CD4-positive, alpha-beta T cell treated with Interleukin-2 at 100 ng/mL for 4 hours (primary cell): ENCODE measurements at regions not wholly inside any gene's neighbourhood (a gene's known extent, or its start where the extent isn't known, plus 50 kb on each side); places are given as distances from the start of the nearest gene placed in this dataset.
"Not testable (repeated sequence)": the region's sequence is repeated elsewhere in the genome, so short reads cannot be mapped to it uniquely, and the experiment has no call there.

ENCODE experiments used
- DNase-seq: peaks from one replicate; pipeline ENCODE4 v3.0.0-alpha.2; 2020; ENCODE audit warnings: low spot score

- no peak for DNase-seq
Measured at GRCh38 chr1:57572016-57572415, 148.2 kb upstream of the DAB1 start.

GRCh38 chr1:57558066-57558465, 134.2 kb upstream of the DAB1 start:
- not testable (repeated sequence) for DNase-seq

GRCh38 chr1:57553666-57554065, 129.8 kb upstream of the DAB1 start:
- no peak for DNase-seq

- DNase-seq: no peak
Measured at GRCh38 chr1:57551476-57551875, 127.6 kb upstream of the DAB1 start.

- no peak for DNase-seq
Measured at GRCh38 chr1:57550092-57550491, 126.2 kb upstream of the DAB1 start.

- DNase-seq: no peak
Measured at GRCh38 chr1:57549300-57549699, 125.4 kb upstream of the DAB1 start.

- no peak for DNase-seq
Measured at GRCh38 chr1:57546549-57547330, 122.9 kb upstream of the DAB1 start.

GRCh38 chr1:57544345-57544744, 120.5 kb upstream of the DAB1 start:
- DNase-seq: no peak

GRCh38 chr1:57536749-57537423, 113.0 kb upstream of the DAB1 start:
- no peak for DNase-seq

GRCh38 chr1:57532299-57532698, 108.4 kb upstream of the DAB1 start:
- DNase-seq: no peak

GRCh38 chr1:57530911-57531260, 107.0 kb upstream of the DAB1 start:
- not testable (repeated sequence) for DNase-seq

- no peak for DNase-seq
Measured at GRCh38 chr1:57530206-57530910, 106.5 kb upstream of the DAB1 start.

- no peak for DNase-seq
Measured at GRCh38 chr1:57522575-57522974, 98.7 kb upstream of the DAB1 start.

- no peak for DNase-seq
Measured at GRCh38 chr1:57520743-57521515, 97.1 kb upstream of the DAB1 start.

- no peak for DNase-seq
Measured at GRCh38 chr1:57518496-57518895, 94.6 kb upstream of the DAB1 start.

- no peak for DNase-seq
Measured at GRCh38 chr1:57517587-57518374, 93.9 kb upstream of the DAB1 start.

- DNase-seq: no peak
Measured at GRCh38 chr1:57512386-57512785, 88.5 kb upstream of the DAB1 start.

- DNase-seq: no peak
Measured at GRCh38 chr1:57506941-57507340, 83.1 kb upstream of the DAB1 start.

- DNase-seq: no peak
Measured at GRCh38 chr1:57503337-57503736, 79.5 kb upstream of the DAB1 start.

GRCh38 chr1:57500136-57500830, 76.4 kb upstream of the DAB1 start:
- no peak for DNase-seq

GRCh38 chr1:57494530-57495079, 70.7 kb upstream of the DAB1 start:
- DNase-seq: no peak
